Astrocyte (in vitro differentiated cells and primary cell): ENCODE measurements at regions not wholly inside any gene's neighbourhood (a gene's known extent, or its start where the extent isn't known, plus 50 kb on each side); places are given as distances from the start of the nearest gene placed in this dataset.

Experiments used
- DNase-seq: peaks from one replicate; pipeline ENCODE4 v3.0.0-alpha.2; 2010; ENCODE audit warnings: low read depth
- FAIRE-seq: peaks from 2 replicates; lab custom pipeline; 2011; peaks lifted over from hg19 to GRCh38; lab: Jason Lieb, UNC
- H2AFZ ChIP-seq: 2 replicates; pipeline ENCODE4 v1.6.0; 2012; ENCODE audit warnings: low read depth, low read length, inconsistent platforms
- H3K27ac ChIP-seq: 2 replicates; pipeline ENCODE4 v1.5.1; 2011; ENCODE audit warnings: low read depth, low read length, inconsistent platforms
- H3K27me3 ChIP-seq: 2 replicates; pipeline ENCODE4 v1.6.0; 2011; ENCODE audit warnings: low read length, inconsistent platforms; ENCODE audit not compliant: insufficient read depth
- H3K36me3 ChIP-seq: 2 replicates; pipeline ENCODE4 v1.5.1; 2011; ENCODE audit warnings: low read length, inconsistent platforms; ENCODE audit not compliant: insufficient read depth
- H3K4me1 ChIP-seq: 2 replicates; pipeline ENCODE4 v1.5.1; 2011; ENCODE audit warnings: low read length, inconsistent platforms; ENCODE audit not compliant: insufficient read depth
- H3K4me2 ChIP-seq: 2 replicates; pipeline ENCODE4 v1.6.0; 2012; ENCODE audit warnings: low read length, inconsistent platforms
- H3K4me3 ChIP-seq: 2 replicates; pipeline ENCODE4 v1.5.1; 2011; ENCODE audit warnings: low read depth, mild to moderate bottlenecking, low read length, inconsistent platforms; ENCODE audit not compliant: insufficient read depth
- H3K79me2 ChIP-seq: 2 replicates; pipeline ENCODE4 v1.6.0; 2012; ENCODE audit warnings: mild to moderate bottlenecking, low read length, inconsistent platforms; ENCODE audit not compliant: insufficient read depth
- H3K9ac ChIP-seq: 2 replicates; pipeline ENCODE4 v1.6.0; 2012; ENCODE audit warnings: mild to moderate bottlenecking, low read length, inconsistent platforms
- H3K9me3 ChIP-seq: 2 replicates; pipeline ENCODE4 v1.5.1; 2012; ENCODE audit warnings: low read depth, mild to moderate bottlenecking, low read length, inconsistent platforms; ENCODE audit not compliant: insufficient read depth
- H4K20me1 ChIP-seq: 2 replicates; pipeline ENCODE4 v1.6.0; 2012; ENCODE audit warnings: low read length, inconsistent platforms; ENCODE audit not compliant: insufficient read depth
- H3K27ac Mint-ChIP-seq: one replicate; pipeline ENCODE4 v1.8.0; 2021; ENCODE audit warnings: mild to moderate bottlenecking, mixed read lengths; ENCODE audit not compliant: unreplicated experiment
- H3K27me3 Mint-ChIP-seq: one replicate; pipeline ENCODE4 v1.8.0; 2021; ENCODE audit warnings: low read depth, mixed read lengths; ENCODE audit not compliant: unreplicated experiment
- H3K36me3 Mint-ChIP-seq: one replicate; pipeline ENCODE4 v1.8.0; 2021; ENCODE audit warnings: low read depth, mixed read lengths; ENCODE audit not compliant: unreplicated experiment
- H3K4me1 Mint-ChIP-seq: one replicate; pipeline ENCODE4 v1.8.0; 2021; ENCODE audit warnings: low read depth, mixed read lengths; ENCODE audit not compliant: unreplicated experiment
- H3K4me3 Mint-ChIP-seq: one replicate; pipeline ENCODE4 v1.8.0; 2021; ENCODE audit warnings: mild to moderate bottlenecking, moderate library complexity, mixed read lengths; ENCODE audit not compliant: unreplicated experiment
- H3K9me3 Mint-ChIP-seq: one replicate; pipeline ENCODE4 v1.8.0; 2021; ENCODE audit warnings: mild to moderate bottlenecking, mixed read lengths; ENCODE audit not compliant: unreplicated experiment
- EZH2 ChIP-seq: IDR thresholded peaks from 2 replicates; pipeline ENCODE4 v1.6.1; 2012; ENCODE audit warnings: mild to moderate bottlenecking, low read length, inconsistent platforms; ENCODE audit not compliant: insufficient read depth
- TF ChIP-seq, protein P1 (sequence below): IDR thresholded peaks from 2 replicates; pipeline ENCODE4 v1.5.1; 2011; ENCODE audit warnings: low read depth, mild to moderate bottlenecking, inconsistent platforms, low read length, moderate library complexity; ENCODE audit not compliant: insufficient read depth

DNA sequence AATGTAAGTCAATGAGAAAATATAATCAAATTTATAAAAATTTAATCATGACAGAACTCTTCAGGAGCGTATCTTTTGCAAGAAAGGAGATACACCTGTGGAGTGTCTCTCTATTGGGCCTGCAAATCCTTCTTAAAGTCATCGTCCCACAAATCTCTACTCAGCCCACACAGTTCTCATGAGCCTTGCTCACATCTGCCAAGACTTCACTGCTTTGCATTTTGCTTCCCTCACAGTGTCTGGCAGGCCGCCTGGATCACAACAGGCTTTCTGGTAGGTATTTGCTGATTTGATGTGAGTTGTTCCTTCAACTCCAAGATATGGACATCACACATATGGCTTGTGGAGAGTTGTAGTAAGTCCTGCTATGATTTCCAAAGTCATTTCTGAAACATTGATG, 183.1 kb upstream of the ARX start:
- Mint-ChIP-seq H3K4me3 (no peak overlapping the region), H3K9me3 (no peaks in the 10 kb centered on the region), H3K27me3 (no peaks in the 10 kb centered on the region), H3K27ac (no peak overlapping the region), H3K4me1 (no peaks in the 10 kb centered on the region), H3K36me3 (no peaks in the 10 kb centered on the region)
- H3K4me2 ChIP-seq = no peak overlapping the region
- H2AFZ ChIP-seq = no peak overlapping the region
- no peaks in the 10 kb centered on the region for H3K4me1 ChIP-seq
- H3K27me3 ChIP-seq = no peaks in the 10 kb centered on the region
- H3K9me3 ChIP-seq = no peaks in the 10 kb centered on the region
- no peaks in the 10 kb centered on the region for H3K36me3 ChIP-seq
- DNase-seq = no peak
- H3K27ac ChIP-seq = no peak overlapping the region
- no peak for FAIRE-seq
- TF ChIP-seq, protein P1, sequence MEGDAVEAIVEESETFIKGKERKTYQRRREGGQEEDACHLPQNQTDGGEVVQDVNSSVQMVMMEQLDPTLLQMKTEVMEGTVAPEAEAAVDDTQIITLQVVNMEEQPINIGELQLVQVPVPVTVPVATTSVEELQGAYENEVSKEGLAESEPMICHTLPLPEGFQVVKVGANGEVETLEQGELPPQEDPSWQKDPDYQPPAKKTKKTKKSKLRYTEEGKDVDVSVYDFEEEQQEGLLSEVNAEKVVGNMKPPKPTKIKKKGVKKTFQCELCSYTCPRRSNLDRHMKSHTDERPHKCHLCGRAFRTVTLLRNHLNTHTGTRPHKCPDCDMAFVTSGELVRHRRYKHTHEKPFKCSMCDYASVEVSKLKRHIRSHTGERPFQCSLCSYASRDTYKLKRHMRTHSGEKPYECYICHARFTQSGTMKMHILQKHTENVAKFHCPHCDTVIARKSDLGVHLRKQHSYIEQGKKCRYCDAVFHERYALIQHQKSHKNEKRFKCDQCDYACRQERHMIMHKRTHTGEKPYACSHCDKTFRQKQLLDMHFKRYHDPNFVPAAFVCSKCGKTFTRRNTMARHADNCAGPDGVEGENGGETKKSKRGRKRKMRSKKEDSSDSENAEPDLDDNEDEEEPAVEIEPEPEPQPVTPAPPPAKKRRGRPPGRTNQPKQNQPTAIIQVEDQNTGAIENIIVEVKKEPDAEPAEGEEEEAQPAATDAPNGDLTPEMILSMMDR = no peak
- no peak for TF ChIP-seq EZH2
- no peaks in the 10 kb centered on the region for H4K20me1 ChIP-seq
- no peak overlapping the region for H3K4me3 ChIP-seq
- no peaks in the 10 kb centered on the region for H3K79me2 ChIP-seq
- no peak overlapping the region for H3K9ac ChIP-seq

GRCh38 chrX:25198253-25198652, 182.5 kb upstream of the ARX start:
- DNase-seq (no peak), FAIRE-seq (peak; percentile 23)
- TF ChIP-seq, protein P1 = no peak
- TF ChIP-seq EZH2 = no peak
- Mint-ChIP-seq H3K9me3 (no peaks in the 10 kb centered on the region), H3K27ac (no peak overlapping the region), H3K4me1 (no peaks in the 10 kb centered on the region), H3K27me3 (no peaks in the 10 kb centered on the region), H3K4me3 (no peak overlapping the region), H3K36me3 (no peaks in the 10 kb centered on the region)
- Histone ChIP-seq H3K4me2 (no peak overlapping the region), H3K27me3 (no peaks in the 10 kb centered on the region), H3K9me3 (no peaks in the 10 kb centered on the region), H3K27ac (no peak overlapping the region), H4K20me1 (no peaks in the 10 kb centered on the region), H2AFZ (no peak overlapping the region), H3K4me3 (no peak overlapping the region), H3K4me1 (no peaks in the 10 kb centered on the region), H3K79me2 (no peaks in the 10 kb centered on the region), H3K36me3 (no peaks in the 10 kb centered on the region), H3K9ac (no peak overlapping the region)

- Mint-ChIP-seq H3K9me3 (no peaks in the 10 kb centered on the region), H3K4me1 (no peaks in the 10 kb centered on the region), H3K36me3 (no peaks in the 10 kb centered on the region), H3K4me3 (no peak overlapping the region), H3K27me3 (no peaks in the 10 kb centered on the region), H3K27ac (no peak overlapping the region)
- TF ChIP-seq, protein P1 = no peak
- TF ChIP-seq EZH2 = no peak
- no peak overlapping the region for H3K27ac ChIP-seq
- H3K36me3 ChIP-seq = no peaks in the 10 kb centered on the region
- no peaks in the 10 kb centered on the region for H3K9me3 ChIP-seq
- H3K79me2 ChIP-seq = no peaks in the 10 kb centered on the region
- no peak for FAIRE-seq
- no peak overlapping the region for H3K9ac ChIP-seq
- no peak for DNase-seq
- no peaks in the 10 kb centered on the region for H3K4me1 ChIP-seq
- no peaks in the 10 kb centered on the region for H3K27me3 ChIP-seq
- H2AFZ ChIP-seq = no peak overlapping the region
- H3K4me2 ChIP-seq = no peak overlapping the region
- no peaks in the 10 kb centered on the region for H4K20me1 ChIP-seq
- no peak overlapping the region for H3K4me3 ChIP-seq
These were observed 180.5 kb upstream of the ARX start for GRCh38 chrX:25196221-25196620.
